ENCODE measurements at regions not wholly inside any gene's neighbourhood (a gene's known extent, or its start where the extent isn't known, plus 50 kb on each side); places are given as distances from the start of the nearest gene placed in this dataset.

DNA sequence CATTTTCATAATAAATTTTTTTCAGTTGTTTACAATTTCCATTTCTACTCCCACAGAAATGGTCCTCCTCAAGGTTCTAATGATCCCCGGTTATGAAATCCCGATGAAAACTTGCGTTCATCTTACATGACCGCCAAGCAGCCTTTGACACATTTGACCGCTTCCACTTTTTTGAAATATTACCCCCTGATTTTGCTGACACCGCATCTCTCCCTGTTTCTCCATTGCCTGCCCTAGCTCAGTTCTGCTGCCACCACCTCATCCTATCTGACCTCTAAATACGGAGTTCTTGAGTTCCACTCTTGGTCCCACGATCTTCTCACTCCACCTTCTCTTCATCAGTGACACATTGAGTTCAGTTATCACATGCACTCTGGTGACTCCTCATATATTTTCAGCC is 74.1 kb downstream of the SLC35B3 start:
- in situ Hi-C loops (cut with MboI; ENCODE audit: low sequenced_read_pairs, unreplicated experiment), result no loop called here
- no peak for TF ChIP-seq CTCF (IDR thresholded peaks at IDR 0.05; ENCODE audit: borderline replicate concordance, control extremely low read depth, extremely low read depth, insufficient read depth, missing control alignments)
- no peak for DNase-seq (ENCODE audit: low spot score)

- TF ChIP-seq CTCF (IDR thresholded peaks at IDR 0.05; ENCODE audit: borderline replicate concordance, control extremely low read depth, extremely low read depth, insufficient read depth, missing control alignments), result no peak
- DNase-seq (ENCODE audit: low spot score), result no peak
- in situ Hi-C loops (cut with MboI; ENCODE audit: low sequenced_read_pairs, unreplicated experiment), result no loop called here
Measured at GRCh38 chr6:8352966-8353340, 82.4 kb downstream of the SLC35B3 start.

- no peak for TF ChIP-seq CTCF (IDR thresholded peaks at IDR 0.05; ENCODE audit: borderline replicate concordance, control extremely low read depth, extremely low read depth, insufficient read depth, missing control alignments)
- DNase-seq (ENCODE audit: low spot score), result no peak
- in situ Hi-C loops (cut with MboI; ENCODE audit: low sequenced_read_pairs, unreplicated experiment), result no loop called here
Measured at GRCh38 chr6:8352335-8352965, 82.9 kb downstream of the SLC35B3 start.

GRCh38 chr6:8343600-8343999 is 91.7 kb downstream of the SLC35B3 start:
- no peak for TF ChIP-seq CTCF (IDR thresholded peaks at IDR 0.05; ENCODE audit: borderline replicate concordance, control extremely low read depth, extremely low read depth, insufficient read depth, missing control alignments)
- no peak for DNase-seq (ENCODE audit: low spot score)
- in situ Hi-C loops (cut with MboI; ENCODE audit: low sequenced_read_pairs, unreplicated experiment), result no loop called here

GRCh38 chr6:8342241-8342819 is 93.0 kb downstream of the SLC35B3 start:
- no peak for TF ChIP-seq CTCF (IDR thresholded peaks at IDR 0.05; ENCODE audit: borderline replicate concordance, control extremely low read depth, extremely low read depth, insufficient read depth, missing control alignments)
- in situ Hi-C loops (cut with MboI; ENCODE audit: low sequenced_read_pairs, unreplicated experiment), result no loop called here
- no peak for DNase-seq (ENCODE audit: low spot score)

DNA sequence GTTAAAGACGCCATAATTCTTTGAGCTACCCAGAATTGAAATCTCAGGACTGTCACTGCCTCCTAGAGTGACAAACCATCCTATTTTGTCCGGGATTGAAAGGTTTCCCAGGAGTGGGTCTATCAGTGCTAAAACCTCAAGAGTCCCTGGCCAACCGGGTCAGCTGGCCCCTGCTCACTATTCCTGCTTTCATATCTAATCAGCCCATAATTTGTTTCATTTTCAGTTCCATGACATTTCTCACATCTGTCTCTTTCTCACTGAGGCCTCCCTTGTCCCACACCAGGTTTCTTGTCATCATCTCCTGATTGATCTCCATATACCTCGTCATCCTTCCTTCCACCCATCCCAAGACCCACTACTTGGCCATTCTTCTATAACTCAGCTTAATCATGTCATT is 98.2 kb downstream of the SLC35B3 start:
- in situ Hi-C loops (cut with MboI; ENCODE audit: low sequenced_read_pairs, unreplicated experiment), result no loop called here
- TF ChIP-seq CTCF (IDR thresholded peaks at IDR 0.05; ENCODE audit: borderline replicate concordance, control extremely low read depth, extremely low read depth, insufficient read depth, missing control alignments), result no peak
- DNase-seq (ENCODE audit: low spot score), result no peak

All from GM13976 (cell line).